ENCODE measurements at regions not wholly inside any gene's neighbourhood (a gene's known extent, or its start where the extent isn't known, plus 50 kb on each side); places are given as distances from the start of the nearest gene placed in this dataset.

DNA sequence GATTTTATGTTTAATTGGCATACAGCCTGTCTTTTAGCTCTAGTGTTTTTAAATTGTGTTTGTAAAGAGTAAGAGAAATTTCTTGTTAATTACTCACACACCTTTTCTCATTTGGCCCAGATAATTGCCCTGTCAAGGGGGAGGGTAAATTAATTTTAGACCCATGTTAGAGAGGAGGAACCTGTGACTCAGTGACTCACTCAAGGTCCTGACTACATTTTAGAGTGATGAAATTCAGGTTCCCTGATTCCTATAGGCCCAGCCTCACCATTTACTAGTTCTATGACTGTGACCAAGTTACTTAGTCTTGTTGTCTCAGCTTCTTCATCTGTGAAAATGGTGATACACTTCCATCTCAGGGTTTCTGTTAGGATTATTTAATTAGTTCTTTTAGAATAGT lies 125.2 kb upstream of the DPH6 start:
- TF ChIP-seq, protein P1, sequence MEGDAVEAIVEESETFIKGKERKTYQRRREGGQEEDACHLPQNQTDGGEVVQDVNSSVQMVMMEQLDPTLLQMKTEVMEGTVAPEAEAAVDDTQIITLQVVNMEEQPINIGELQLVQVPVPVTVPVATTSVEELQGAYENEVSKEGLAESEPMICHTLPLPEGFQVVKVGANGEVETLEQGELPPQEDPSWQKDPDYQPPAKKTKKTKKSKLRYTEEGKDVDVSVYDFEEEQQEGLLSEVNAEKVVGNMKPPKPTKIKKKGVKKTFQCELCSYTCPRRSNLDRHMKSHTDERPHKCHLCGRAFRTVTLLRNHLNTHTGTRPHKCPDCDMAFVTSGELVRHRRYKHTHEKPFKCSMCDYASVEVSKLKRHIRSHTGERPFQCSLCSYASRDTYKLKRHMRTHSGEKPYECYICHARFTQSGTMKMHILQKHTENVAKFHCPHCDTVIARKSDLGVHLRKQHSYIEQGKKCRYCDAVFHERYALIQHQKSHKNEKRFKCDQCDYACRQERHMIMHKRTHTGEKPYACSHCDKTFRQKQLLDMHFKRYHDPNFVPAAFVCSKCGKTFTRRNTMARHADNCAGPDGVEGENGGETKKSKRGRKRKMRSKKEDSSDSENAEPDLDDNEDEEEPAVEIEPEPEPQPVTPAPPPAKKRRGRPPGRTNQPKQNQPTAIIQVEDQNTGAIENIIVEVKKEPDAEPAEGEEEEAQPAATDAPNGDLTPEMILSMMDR (IDR thresholded peaks at IDR 0.05; ENCODE audit: borderline replicate concordance, extremely low read depth, low read length, poor library complexity, severe bottlenecking), result no peak
- no peak for TF ChIP-seq EZH2 (IDR thresholded peaks at IDR 0.05; ENCODE audit: borderline replicate concordance, low read depth, low read length, severe bottlenecking)

Data from DND-41 (cell line).